NCI-H510A treated with DMSO at 0.1 percent for 48 hours (cell line): ENCODE measurements at regions not wholly inside any gene's neighbourhood (a gene's known extent, or its start where the extent isn't known, plus 50 kb on each side); places are given as distances from the start of the nearest gene placed in this dataset.
"Not testable (repeated sequence)": the region's sequence is repeated elsewhere in the genome, so short reads cannot be mapped to it uniquely, and the experiment has no call there.

ENCODE experiments used
- DNase-seq: peaks from one replicate; lab custom pipeline; 2025; lab: John Stamatoyannopoulos, UW

DNA sequence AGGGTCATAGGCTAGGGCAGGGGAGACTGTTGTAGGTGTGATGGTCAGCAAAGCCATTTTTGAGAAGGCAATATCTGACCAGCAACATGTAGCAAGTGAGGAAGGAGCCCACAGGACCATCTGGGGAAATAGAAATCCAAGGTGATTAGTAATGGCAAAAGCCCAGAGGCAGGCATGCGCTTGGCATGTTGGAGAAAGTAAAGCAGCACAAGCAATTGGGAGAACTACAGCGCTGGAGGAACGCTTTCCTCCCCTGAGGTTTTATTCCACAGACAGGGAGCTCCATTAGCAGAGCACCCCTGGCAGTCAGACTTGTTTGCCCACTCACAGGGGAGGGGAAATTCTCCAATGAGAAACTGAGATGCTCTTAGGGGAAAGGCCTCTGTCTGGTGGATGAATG, 54.8 kb upstream of the FOXB2 start:
- no peak for DNase-seq

DNA sequence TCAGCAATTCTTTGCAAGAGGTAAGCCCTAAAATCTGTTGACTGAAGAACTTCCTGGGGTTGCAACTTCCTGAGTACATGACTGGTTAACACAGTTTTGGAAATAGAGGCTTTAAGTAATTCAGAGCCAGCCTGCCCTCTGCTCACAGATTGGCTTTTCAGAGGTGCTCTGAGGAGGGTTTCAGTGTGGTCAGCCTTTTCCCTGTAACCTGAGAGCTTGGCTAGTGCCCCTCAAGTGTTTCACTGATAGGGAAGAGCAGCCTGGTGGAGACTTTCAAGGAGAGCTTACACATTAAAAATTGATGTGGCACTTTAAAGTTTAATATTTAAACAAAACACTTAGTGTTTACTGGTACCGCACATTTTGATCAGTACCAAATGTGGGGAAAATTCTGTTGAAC, 56.7 kb upstream of the FOXB2 start:
- DNase-seq: peak; percentile 45

DNA sequence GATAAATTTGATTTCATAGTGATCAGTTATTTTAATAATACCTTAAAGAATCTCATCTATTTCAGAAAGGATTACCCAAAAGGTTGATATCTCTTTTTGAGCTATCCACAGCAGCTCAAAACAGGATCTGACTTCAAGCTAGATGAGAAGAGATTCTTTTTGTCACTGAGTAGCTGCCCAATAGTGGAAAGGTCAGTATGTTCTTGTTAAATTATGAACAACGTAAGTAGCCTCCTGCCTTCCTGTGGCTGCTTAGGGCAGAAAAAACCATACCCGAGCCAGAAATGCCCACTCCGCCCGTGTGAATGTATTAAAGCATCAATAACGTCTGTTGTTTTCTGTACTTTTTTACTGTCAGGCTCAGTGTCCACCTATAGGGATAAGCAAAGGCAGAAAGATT, 51.3 kb upstream of the PRUNE2 start:
- DNase-seq: no peak

DNA sequence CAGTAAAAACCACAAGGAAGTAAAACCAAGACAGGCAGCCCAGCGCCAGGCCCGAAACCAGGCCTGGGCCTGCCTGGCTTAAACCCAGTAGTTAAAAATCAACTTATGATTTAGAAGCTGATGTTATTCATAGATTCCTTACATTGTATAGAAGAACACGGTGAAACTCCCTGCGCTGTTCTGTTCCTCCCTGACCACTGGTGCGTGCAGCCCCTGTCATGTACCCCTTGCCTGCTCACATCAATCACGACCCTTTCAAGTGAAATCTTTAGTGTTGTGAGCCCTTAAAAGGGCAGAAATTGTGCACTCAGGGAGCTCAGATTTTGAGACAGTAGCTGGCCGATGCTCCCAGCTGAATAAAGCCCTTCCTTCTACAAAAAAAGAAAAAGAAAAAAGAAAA, 50.5 kb upstream of the PRUNE2 start:
- not testable (repeated sequence) for DNase-seq
